HEK293T (cell line): ENCODE measurements at regions not wholly inside any gene's neighbourhood (a gene's known extent, or its start where the extent isn't known, plus 50 kb on each side); places are given as distances from the start of the nearest gene placed in this dataset.
A peak's percentile ranks its signal among the peaks of the same experiment; 100 is the strongest.

Source experiments
- CTCF ChIA-PET: fragments of 350-600 bp; formaldehyde crosslinking; extraction: SDS; loops from one replicate; lab custom pipeline; 2021; ENCODE audit warnings: antibody characterized with exemption, inconsistent platforms; lab: Yijun Ruan, JAX
- POLR2A ChIA-PET: fragments of 350-600 bp; formaldehyde crosslinking; extraction: SDS; loops from one replicate; lab custom pipeline; 2020; ENCODE audit warnings: antibody characterized with exemption, inconsistent platforms; lab: Yijun Ruan, JAX
- DNase-seq: peaks from one replicate; pipeline ENCODE4 v3.0.0; 2012; ENCODE audit warnings: mixed read lengths; ENCODE audit errors: extremely low spot score
- ARNT ChIP-seq: fragments of 450-650 bp; IDR thresholded peaks from 2 replicates; pipeline ENCODE4 v1.6.1; 2017; ENCODE audit warnings: mild to moderate bottlenecking
- BHLHE40 ChIP-seq: fragments of 450-650 bp; IDR thresholded peaks from 2 replicates; pipeline ENCODE4 v1.6.1; 2016; ENCODE audit warnings: mild to moderate bottlenecking, moderate library complexity, borderline replicate concordance
- CTBP1 ChIP-seq: fragments of 450-650 bp; IDR thresholded peaks from 2 replicates; pipeline ENCODE4 v1.6.1; 2016; ENCODE audit warnings: borderline replicate concordance
- ELF4 ChIP-seq: fragments of 450-650 bp; IDR thresholded peaks from 2 replicates; pipeline ENCODE4 v1.6.1; 2017; ENCODE audit warnings: antibody characterized with exemption
- FOXA1 ChIP-seq: fragments of 450-650 bp; IDR thresholded peaks from 2 replicates; pipeline ENCODE4 v1.6.1; 2016; ENCODE audit warnings: mild to moderate bottlenecking
- FOXK2 ChIP-seq: fragments of 450-650 bp; IDR thresholded peaks from 2 replicates; pipeline ENCODE4 v1.6.1; 2016; ENCODE audit warnings: mild to moderate bottlenecking
- FOXM1 ChIP-seq: fragments of 450-650 bp; IDR thresholded peaks from 2 replicates; pipeline ENCODE4 v1.6.1; 2017; ENCODE audit warnings: mild to moderate bottlenecking, borderline replicate concordance
- HDGF ChIP-seq: fragments of 450-650 bp; IDR thresholded peaks from 2 replicates; pipeline ENCODE4 v1.6.1; 2017; ENCODE audit warnings: antibody characterized with exemption, borderline replicate concordance
- L3MBTL2 ChIP-seq: fragments of 450-650 bp; conservative IDR thresholded peaks from 2 replicates; pipeline ENCODE4 v1.6.1; 2016; ENCODE audit warnings: mild to moderate bottlenecking
- LEF1 ChIP-seq: fragments of 450-650 bp; IDR thresholded peaks from 2 replicates; pipeline ENCODE4 v1.6.1; 2017; ENCODE audit warnings: mild to moderate bottlenecking, borderline replicate concordance
- NFRKB ChIP-seq: fragments of 450-650 bp; IDR thresholded peaks from 2 replicates; pipeline ENCODE4 v1.6.1; 2016; ENCODE audit warnings: mild to moderate bottlenecking, moderate library complexity
- SP1 ChIP-seq: fragments of 450-650 bp; IDR thresholded peaks from 2 replicates; pipeline ENCODE4 v1.6.1; 2017
- SUZ12 ChIP-seq: fragments of 450-650 bp; IDR thresholded peaks from 2 replicates; pipeline ENCODE4 v1.6.1; 2016; ENCODE audit warnings: mild to moderate bottlenecking
- TARDBP ChIP-seq: fragments of 450-650 bp; IDR thresholded peaks from 2 replicates; pipeline ENCODE4 v1.6.1; 2016
- ZNF384 ChIP-seq: fragments of 450-650 bp; IDR thresholded peaks from 2 replicates; pipeline ENCODE4 v1.6.1; 2016
- TF ChIP-seq, protein P1 (sequence below): fragments of 450-650 bp; IDR thresholded peaks from 2 replicates; pipeline ENCODE4 v1.6.1; 2016

DNA sequence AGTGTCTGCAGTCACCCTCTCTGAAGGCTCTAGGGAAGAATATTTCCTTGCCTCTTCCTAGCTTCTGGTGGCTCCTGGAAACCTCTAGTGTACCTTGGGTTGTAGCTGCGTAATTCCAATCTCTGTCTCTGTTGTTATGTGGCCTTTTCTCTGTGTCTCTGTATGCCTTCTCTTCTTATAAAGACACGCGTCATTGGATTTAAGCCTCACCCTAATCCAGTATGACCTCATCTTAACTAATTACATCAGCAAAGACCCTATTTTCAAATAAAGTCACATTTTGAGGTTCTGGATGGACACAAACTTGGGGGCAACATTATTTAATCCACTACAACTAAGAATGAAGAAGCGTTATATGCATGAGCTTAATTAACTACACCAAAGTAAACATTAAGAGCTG, 111.4 kb upstream of the ZNF184 start:
- TF ChIP-seq SP1 (no peak), HDGF (no peak), ARNT (no peak), TARDBP (no peak), CTBP1 (no peak), ELF4 (no peak), ZNF384 (no peak), FOXM1 (no peak), FOXA1 (no peak), LEF1 (no peak)
- TF ChIP-seq, protein P1, sequence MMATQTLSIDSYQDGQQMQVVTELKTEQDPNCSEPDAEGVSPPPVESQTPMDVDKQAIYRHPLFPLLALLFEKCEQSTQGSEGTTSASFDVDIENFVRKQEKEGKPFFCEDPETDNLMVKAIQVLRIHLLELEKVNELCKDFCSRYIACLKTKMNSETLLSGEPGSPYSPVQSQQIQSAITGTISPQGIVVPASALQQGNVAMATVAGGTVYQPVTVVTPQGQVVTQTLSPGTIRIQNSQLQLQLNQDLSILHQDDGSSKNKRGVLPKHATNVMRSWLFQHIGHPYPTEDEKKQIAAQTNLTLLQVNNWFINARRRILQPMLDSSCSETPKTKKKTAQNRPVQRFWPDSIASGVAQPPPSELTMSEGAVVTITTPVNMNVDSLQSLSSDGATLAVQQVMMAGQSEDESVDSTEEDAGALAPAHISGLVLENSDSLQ, result no peak
- POLR2A ChIA-PET, result interaction anchor here (1.1 to 1.9 kb wide), 2 partner anchors 32 to 66 kb away, joined by 3 to 8 read pairs; no protein-coding TSS in a partner anchor
- CTCF ChIA-PET, result no interaction called here
- no peak for DNase-seq

DNA sequence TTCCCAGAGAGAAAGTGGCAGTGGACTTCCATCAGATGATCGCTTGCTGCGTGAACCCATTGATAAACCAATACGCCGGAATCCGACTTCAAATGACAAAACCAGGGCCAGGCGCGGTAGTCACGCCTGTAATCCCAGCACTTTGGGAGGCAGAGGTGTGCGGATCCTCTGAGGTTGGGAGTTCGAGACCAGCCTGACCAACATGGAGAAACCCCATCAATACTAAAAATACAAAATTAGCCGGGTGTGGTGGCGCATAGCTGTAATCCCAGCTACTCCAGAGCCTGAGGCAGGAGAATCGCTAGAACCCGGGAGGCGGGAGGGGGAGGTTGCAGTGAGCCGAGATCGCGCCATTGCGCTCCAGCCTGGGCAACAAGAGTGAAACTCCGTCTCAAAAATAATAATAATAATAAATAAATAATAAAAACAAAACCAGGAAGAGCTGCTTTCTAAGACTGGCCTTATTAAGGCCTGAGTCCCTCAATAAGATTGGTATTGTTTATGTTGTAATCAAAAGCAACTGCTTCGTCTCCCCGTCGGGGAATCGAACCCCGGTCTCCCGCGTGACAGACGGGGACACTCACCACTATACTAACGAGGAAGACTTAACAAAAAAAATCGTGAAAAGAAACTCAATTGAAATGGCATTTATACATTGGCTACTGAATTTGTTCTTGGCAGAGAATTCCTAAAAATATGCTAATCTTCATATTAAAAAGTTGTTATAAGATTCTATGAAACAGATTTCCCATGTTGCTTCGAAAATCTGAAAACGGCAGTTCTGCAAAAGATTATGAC, 110.2 kb upstream of the ZNF184 start:
- POLR2A ChIA-PET, result interaction anchor here (1.9 kb wide), 1 partner anchor 30 kb away, joined by 8 read pairs; no protein-coding TSS in a partner anchor
- CTCF ChIA-PET, result no interaction called here
- TF ChIP-seq L3MBTL2, result no peak
- no peak for TF ChIP-seq HDGF
- no peak for TF ChIP-seq FOXM1
- TF ChIP-seq, protein P1, result peak; percentile 29; the same call in 1 of the 2 replicates
- peak; percentile 81 for TF ChIP-seq ZNF384
- no peak for TF ChIP-seq NFRKB
- DNase-seq, result peak; percentile 52

DNA sequence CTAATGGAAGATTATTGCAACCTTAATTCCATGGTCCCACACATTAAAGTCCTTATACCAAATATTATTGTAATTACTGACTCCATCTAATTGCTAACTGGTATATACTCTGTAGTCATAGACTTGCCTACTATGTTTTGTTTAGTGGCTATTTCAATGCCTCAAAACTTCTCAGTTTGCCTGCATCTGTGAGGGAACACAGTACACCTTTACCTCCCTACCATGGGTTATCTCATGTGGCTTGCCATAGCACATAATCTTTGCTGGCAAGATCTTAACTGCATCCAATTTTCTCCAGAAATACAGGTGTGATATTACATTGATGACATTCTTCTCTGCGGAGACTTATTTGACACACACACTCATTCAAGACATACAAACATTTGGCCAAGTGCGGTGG, 107.1 kb upstream of the ZNF184 start:
- POLR2A ChIA-PET, result no interaction called here
- CTCF ChIA-PET, result no interaction called here
- TF ChIP-seq FOXK2 (no peak), HDGF (no peak), ARNT (no peak), ZNF384 (no peak), BHLHE40 (no peak), FOXM1 (no peak), TARDBP (no peak), SP1 (no peak), NFRKB (no peak)
- no peak for DNase-seq

DNA sequence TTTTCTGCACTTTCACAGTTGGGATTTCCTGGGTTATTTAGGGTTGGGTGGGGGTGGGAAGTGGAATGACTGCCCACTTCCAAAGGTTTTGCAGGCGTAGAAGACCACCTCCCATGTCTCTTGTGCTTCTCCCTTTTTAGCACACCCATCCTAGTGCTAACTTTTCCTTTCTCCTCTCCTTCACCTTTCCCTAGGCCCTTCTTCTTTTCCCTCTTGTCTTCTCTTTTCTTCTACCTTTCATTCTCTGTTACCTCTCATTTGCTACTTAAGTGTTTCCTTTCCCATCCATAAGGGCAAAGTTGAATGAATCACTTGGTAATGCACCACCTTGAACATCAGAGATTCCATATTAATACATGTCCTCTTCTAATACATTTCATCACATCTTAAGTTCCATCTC, 105.0 kb upstream of the ZNF184 start:
- TF ChIP-seq BHLHE40, result no peak
- TF ChIP-seq, protein P1, result no peak
- TF ChIP-seq FOXM1, result no peak
- TF ChIP-seq NFRKB, result no peak
- no peak for TF ChIP-seq SUZ12
- no peak for TF ChIP-seq ELF4
- TF ChIP-seq L3MBTL2, result no peak
- DNase-seq, result no peak
- ChIA-PET CTCF (no interaction called here), POLR2A (no interaction called here)

DNA sequence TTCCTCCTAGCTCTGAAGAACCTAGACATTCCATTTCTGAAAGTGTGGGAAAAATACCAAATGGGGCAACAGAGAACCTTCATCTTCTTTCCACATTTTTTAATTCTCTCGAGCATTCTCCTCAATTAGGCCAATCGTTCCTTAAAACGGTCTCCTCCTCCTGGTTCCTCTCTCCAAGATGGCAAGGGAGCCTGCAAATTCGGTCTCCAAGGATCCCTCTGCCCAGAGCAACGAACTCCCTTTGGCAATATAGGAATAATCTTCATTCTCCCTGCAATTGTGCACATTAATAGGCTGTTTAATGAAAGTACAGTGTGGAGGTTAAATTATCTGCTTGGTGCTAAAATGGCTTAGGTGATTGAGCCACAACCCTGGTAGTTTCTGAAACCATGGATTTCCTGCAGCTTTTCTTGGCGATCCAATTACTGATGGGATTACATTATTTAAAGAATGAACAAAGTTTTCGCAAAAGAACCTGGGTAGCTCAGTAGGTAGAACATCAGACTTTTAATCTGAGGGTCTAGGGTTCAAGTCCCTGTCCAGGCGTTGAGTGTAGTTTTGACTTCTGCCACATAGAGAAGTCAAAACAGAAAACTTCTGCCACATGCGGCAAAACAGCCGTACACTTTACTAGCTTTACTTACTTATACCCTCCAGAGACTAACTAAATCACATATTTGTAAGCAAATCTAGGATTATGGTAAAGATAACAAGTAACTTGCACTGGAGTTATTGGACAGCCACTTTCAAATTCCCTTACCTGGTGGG, 102.9 kb upstream of the ZNF184 start:
- no peak for TF ChIP-seq L3MBTL2
- no peak for TF ChIP-seq FOXM1
- TF ChIP-seq HDGF, result no peak
- TF ChIP-seq NFRKB, result no peak
- TF ChIP-seq ZNF384, result no peak
- TF ChIP-seq FOXK2, result no peak
- TF ChIP-seq CTBP1, result no peak; the same call in 1 of the 2 replicates
- no peak for TF ChIP-seq ARNT
- no peak for TF ChIP-seq SP1
- TF ChIP-seq BHLHE40, result no peak
- no peak for TF ChIP-seq FOXA1
- TF ChIP-seq, protein P1, result no peak
- peak; percentile 37 for DNase-seq
- POLR2A ChIA-PET, result interaction anchor here (1.7 kb wide), 1 partner anchor 23 kb away, joined by 4 read pairs; no protein-coding TSS in a partner anchor
- CTCF ChIA-PET, result no interaction called here
